OCI-LY1 (cell line): ENCODE measurements at regions not wholly inside any gene's neighbourhood (a gene's known extent, or its start where the extent isn't known, plus 50 kb on each side); places are given as distances from the start of the nearest gene placed in this dataset.

Source experiments
- H2AFZ ChIP-seq: fragments of 200-600 bp; sonication (generic), shearing (Covaris generic); 2 replicates; pipeline ENCODE4 v1.6.0; 2014; ENCODE audit warnings: antibody characterized with exemption, mild to moderate bottlenecking, low read length
- H3F3A ChIP-seq: fragments of 200-600 bp; sonication (generic), shearing (Covaris generic); 2 replicates; pipeline ENCODE4 v1.6.0; 2014; ENCODE audit warnings: mild to moderate bottlenecking, antibody characterized with exemption, low read length, moderate library complexity; ENCODE audit not compliant: insufficient read depth
- H3K27ac ChIP-seq: fragments of 200-600 bp; sonication (generic); 2 replicates; pipeline ENCODE4 v1.5.1; 2014; ENCODE audit warnings: low read length, mixed run types, mild to moderate bottlenecking, low read depth; ENCODE audit not compliant: poor library complexity, severe bottlenecking
- H3K27me3 ChIP-seq: fragments of 200-600 bp; sonication (generic); 2 replicates; pipeline ENCODE4 v1.6.0; 2014; ENCODE audit warnings: antibody characterized with exemption, mild to moderate bottlenecking, low read length, moderate library complexity; ENCODE audit not compliant: insufficient read depth
- H3K36me3 ChIP-seq: fragments of 200-600 bp; sonication (generic); 2 replicates; pipeline ENCODE4 v1.6.1; 2014; ENCODE audit warnings: mild to moderate bottlenecking, antibody characterized with exemption, low read length, moderate library complexity, mixed read lengths; ENCODE audit not compliant: insufficient read depth
- H3K4me1 ChIP-seq: fragments of 200-600 bp; sonication (generic); 2 replicates; pipeline ENCODE4 v1.5.1; 2014; ENCODE audit warnings: mild to moderate bottlenecking, low read length, moderate library complexity; ENCODE audit not compliant: insufficient read depth, severe bottlenecking
- H3K4me2 ChIP-seq: fragments of 200-600 bp; sonication (generic), shearing (Covaris generic); 2 replicates; pipeline ENCODE4 v1.6.1; 2014; ENCODE audit warnings: low read length
- H3K4me3 ChIP-seq: fragments of 200-600 bp; sonication (generic); 2 replicates; pipeline ENCODE4 v1.5.1; 2014; ENCODE audit warnings: low read length, low read depth, mild to moderate bottlenecking, mixed read lengths; ENCODE audit not compliant: poor library complexity, severe bottlenecking
- H3K79me2 ChIP-seq: fragments of 200-600 bp; shearing (Covaris generic); 2 replicates; pipeline ENCODE4 v1.6.1; 2016; ENCODE audit warnings: mixed run types, low read length, mixed read lengths; ENCODE audit not compliant: insufficient read depth
- H3K9ac ChIP-seq: fragments of 200-600 bp; sonication (generic), shearing (Covaris generic); 2 replicates; pipeline ENCODE4 v1.6.1; 2014; ENCODE audit warnings: mild to moderate bottlenecking, low read length, mixed read lengths
- H3K9me2 ChIP-seq: fragments of 200-600 bp; sonication (generic), shearing (Covaris generic); 2 replicates; pipeline ENCODE4 v1.6.1; 2014; ENCODE audit warnings: low read depth, mild to moderate bottlenecking, low read length, mixed read lengths
- H3K9me3 ChIP-seq: fragments of 200-600 bp; shearing (Covaris generic); 2 replicates; pipeline ENCODE4 v1.6.1; 2014; ENCODE audit warnings: low read length, mixed read lengths
- H4K20me1 ChIP-seq: fragments of 200-600 bp; sonication (generic), shearing (Covaris generic); 2 replicates; pipeline ENCODE4 v1.6.0; 2016; ENCODE audit warnings: mild to moderate bottlenecking, low read length; ENCODE audit not compliant: insufficient read depth
- EZH2 ChIP-seq: fragments of 200-600 bp; sonication (generic), shearing (Covaris generic); IDR thresholded peaks from 2 replicates; pipeline ENCODE4 v1.8.0; 2017; ENCODE audit warnings: borderline replicate concordance, mixed run types, mild to moderate bottlenecking, antibody characterized with exemption, low read length, moderate library complexity, mixed read lengths
- TF ChIP-seq, protein P1 (sequence below): fragments of 200-600 bp; sonication (generic), shearing (Covaris generic); IDR thresholded peaks from 2 replicates; pipeline ENCODE4 v1.5.1; 2017; ENCODE audit warnings: mild to moderate bottlenecking, antibody characterized with exemption, low read length, moderate library complexity, mixed read lengths

DNA sequence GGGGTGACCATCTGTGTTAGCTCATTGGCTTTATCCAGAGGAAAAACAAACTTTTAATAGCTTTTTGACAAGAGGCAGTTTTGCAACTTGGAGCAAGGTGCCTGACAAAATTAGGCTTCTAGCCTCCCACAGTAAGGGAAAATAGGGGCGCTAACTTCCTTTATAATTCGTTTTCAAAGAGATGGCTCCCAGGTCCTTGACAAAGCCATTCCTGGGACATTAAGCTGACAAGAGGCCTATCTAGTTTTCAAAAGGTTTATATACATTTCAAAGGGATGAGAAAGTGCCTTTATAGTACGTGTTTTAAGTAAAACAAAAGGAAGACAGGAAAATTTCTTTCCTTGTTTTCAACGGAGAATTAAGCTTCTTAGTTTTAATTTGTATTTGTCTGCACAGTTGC, 159.4 kb upstream of the GCFC2 start:
- Histone ChIP-seq H4K20me1 (no peaks in the 10 kb centered on the region), H2AFZ (no peak overlapping the region), H3K4me1 (no peaks in the 10 kb centered on the region), H3K27ac (no peak overlapping the region), H3K9me2 (no peaks in the 10 kb centered on the region), H3K4me2 (no peak overlapping the region), H3K36me3 (no peaks in the 10 kb centered on the region), H3K4me3 (no peak overlapping the region), H3K9ac (no peak overlapping the region), H3K27me3 (no peaks in the 10 kb centered on the region), H3K79me2 (no peaks in the 10 kb centered on the region), H3K9me3 (no peaks in the 10 kb centered on the region), H3F3A (no peaks in the 10 kb centered on the region)
- TF ChIP-seq EZH2, result no peak
- TF ChIP-seq, protein P1, sequence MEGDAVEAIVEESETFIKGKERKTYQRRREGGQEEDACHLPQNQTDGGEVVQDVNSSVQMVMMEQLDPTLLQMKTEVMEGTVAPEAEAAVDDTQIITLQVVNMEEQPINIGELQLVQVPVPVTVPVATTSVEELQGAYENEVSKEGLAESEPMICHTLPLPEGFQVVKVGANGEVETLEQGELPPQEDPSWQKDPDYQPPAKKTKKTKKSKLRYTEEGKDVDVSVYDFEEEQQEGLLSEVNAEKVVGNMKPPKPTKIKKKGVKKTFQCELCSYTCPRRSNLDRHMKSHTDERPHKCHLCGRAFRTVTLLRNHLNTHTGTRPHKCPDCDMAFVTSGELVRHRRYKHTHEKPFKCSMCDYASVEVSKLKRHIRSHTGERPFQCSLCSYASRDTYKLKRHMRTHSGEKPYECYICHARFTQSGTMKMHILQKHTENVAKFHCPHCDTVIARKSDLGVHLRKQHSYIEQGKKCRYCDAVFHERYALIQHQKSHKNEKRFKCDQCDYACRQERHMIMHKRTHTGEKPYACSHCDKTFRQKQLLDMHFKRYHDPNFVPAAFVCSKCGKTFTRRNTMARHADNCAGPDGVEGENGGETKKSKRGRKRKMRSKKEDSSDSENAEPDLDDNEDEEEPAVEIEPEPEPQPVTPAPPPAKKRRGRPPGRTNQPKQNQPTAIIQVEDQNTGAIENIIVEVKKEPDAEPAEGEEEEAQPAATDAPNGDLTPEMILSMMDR, result no peak

DNA sequence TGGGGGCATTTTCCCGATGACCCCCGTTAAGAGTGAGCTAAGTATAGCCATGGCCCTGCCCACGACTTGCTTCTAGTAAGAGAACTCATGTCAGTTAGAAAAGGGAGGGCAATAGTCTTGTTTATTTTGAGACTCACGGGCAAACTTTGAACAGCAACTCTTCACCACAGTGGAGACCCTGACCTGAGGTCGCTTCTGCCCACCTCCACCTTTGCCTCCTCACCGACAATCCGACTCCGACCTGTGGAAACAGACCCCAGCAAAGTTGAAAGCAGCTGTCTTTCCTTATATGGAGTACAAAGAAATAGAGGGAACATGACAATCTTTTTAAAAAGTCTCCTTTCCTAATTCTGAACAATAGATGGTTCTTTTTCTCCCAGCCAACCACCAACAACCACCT, 155.0 kb upstream of the GCFC2 start:
- Histone ChIP-seq H3K4me1 (no peaks in the 10 kb centered on the region), H3K9me3 (no peaks in the 10 kb centered on the region), H3K9me2 (no peaks in the 10 kb centered on the region), H3K9ac (no peak overlapping the region), H3K79me2 (no peaks in the 10 kb centered on the region), H3K27ac (no peak overlapping the region), H2AFZ (no peak overlapping the region), H3F3A (no peaks in the 10 kb centered on the region), H3K4me2 (no peak overlapping the region), H3K4me3 (no peak overlapping the region), H3K36me3 (no peaks in the 10 kb centered on the region), H3K27me3 (no peaks in the 10 kb centered on the region), H4K20me1 (no peaks in the 10 kb centered on the region)
- TF ChIP-seq, protein P1, result no peak
- TF ChIP-seq EZH2, result no peak

DNA sequence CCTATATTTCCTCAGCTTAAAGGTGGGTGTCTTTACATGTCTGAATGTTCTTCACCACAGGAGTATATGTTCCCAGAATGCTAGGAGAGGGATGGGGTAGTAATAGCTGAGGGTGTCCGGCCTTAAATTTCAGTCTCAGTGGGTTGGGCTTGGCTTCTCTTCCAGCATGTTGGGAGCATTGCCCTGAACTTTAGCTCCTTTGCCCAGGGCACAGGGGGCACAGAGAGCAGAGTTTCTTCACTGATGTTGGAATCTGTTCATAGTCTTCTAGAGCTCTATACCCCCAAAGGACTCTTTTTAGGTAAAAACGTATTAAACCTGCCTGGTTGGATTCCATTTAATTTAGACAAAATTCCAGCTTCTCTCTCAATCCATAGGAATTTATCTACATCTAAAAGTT, 154.4 kb upstream of the GCFC2 start:
- H3F3A ChIP-seq, result no peaks in the 10 kb centered on the region
- H3K4me3 ChIP-seq, result no peak overlapping the region
- H2AFZ ChIP-seq, result no peak overlapping the region
- H3K9me3 ChIP-seq, result no peaks in the 10 kb centered on the region
- H3K9ac ChIP-seq, result no peak overlapping the region
- no peaks in the 10 kb centered on the region for H3K36me3 ChIP-seq
- no peaks in the 10 kb centered on the region for H4K20me1 ChIP-seq
- H3K4me1 ChIP-seq, result no peaks in the 10 kb centered on the region
- H3K27me3 ChIP-seq, result no peaks in the 10 kb centered on the region
- H3K27ac ChIP-seq, result no peak overlapping the region
- no peaks in the 10 kb centered on the region for H3K9me2 ChIP-seq
- H3K79me2 ChIP-seq, result no peaks in the 10 kb centered on the region
- no peak for TF ChIP-seq EZH2
- TF ChIP-seq, protein P1, result no peak
- no peak overlapping the region for H3K4me2 ChIP-seq
